Right atrium auricular region (tissue), 2 donors: ENCODE measurements at regions not wholly inside any gene's neighbourhood (a gene's known extent, or its start where the extent isn't known, plus 50 kb on each side); places are given as distances from the start of the nearest gene placed in this dataset.

Source experiments
- DNase-seq: peaks from one replicate; pipeline ENCODE4 v3.0.0-alpha.2; 2019; ENCODE audit warnings: low spot score
- H3K27ac ChIP-seq, 2 donors: fragments of 200-600 bp; sonication (generic); 1 replicate in 1 of 2; 2 replicates in 1 of 2; pipeline ENCODE4 v1.5.1; 2016 to 2019
- H3K27me3 ChIP-seq, 2 donors: fragments of 200-600 bp; sonication (generic); one replicate each; pipeline versions ENCODE4 v1.5.1 to v1.6.0; 2017 to 2019
- H3K36me3 ChIP-seq: fragments of 200-600 bp; sonication (generic); one replicate; pipeline ENCODE4 v1.5.1; 2016
- H3K4me1 ChIP-seq, 2 donors: fragments of 200-600 bp; sonication (generic); one replicate each; pipeline versions ENCODE4 v1.5.1 to v1.6.0; 2017 to 2019
- H3K4me3 ChIP-seq, 2 donors: fragments of 200-600 bp; sonication (generic); 1 replicate in 1 of 2; 2 replicates in 1 of 2; pipeline ENCODE4 v1.5.1; 2017 to 2019; ENCODE audit warnings: mild to moderate bottlenecking in 1 of 2, moderate library complexity in 1 of 2
- H3K9me3 ChIP-seq, 2 donors: fragments of 200-600 bp; sonication (generic); one replicate each; pipeline ENCODE4 v1.5.1; 2019
- CTCF ChIP-seq, 2 donors: fragments of 200-600 bp; sonication (generic); IDR thresholded peaks; one replicate each; pipeline ENCODE4 v1.5.1; 2019; ENCODE audit warnings: antibody characterized with exemption in 2 of 2

GRCh38 chr1:201678264-201679101 lies 139.6 kb downstream of the NAV1 start:
- H3K4me3 ChIP-seq = no peak overlapping the region
- no peak for TF ChIP-seq CTCF (IDR thresholded peaks at IDR 0.05)
- H3K36me3 ChIP-seq = no peaks in the 10 kb centered on the region
- DNase-seq = no peak
- no peak overlapping the region for H3K27ac ChIP-seq
- H3K4me1 ChIP-seq = peaks cover 0 to 41% of the 10 kb centered on the region in 2 donors
- no peaks in the 10 kb centered on the region for H3K9me3 ChIP-seq
- no peaks in the 10 kb centered on the region for H3K27me3 ChIP-seq

GRCh38 chr1:201681375-201681774 lies 142.4 kb downstream of the NAV1 start:
- no peaks in the 10 kb centered on the region for H3K27me3 ChIP-seq
- no peak for TF ChIP-seq CTCF (IDR thresholded peaks at IDR 0.05)
- H3K4me1 ChIP-seq = peaks cover 0 to 21% of the 10 kb centered on the region in 2 donors
- H3K36me3 ChIP-seq = no peaks in the 10 kb centered on the region
- peak; percentile 66 for DNase-seq
- H3K27ac ChIP-seq = no peak overlapping the region
- H3K9me3 ChIP-seq = no peaks in the 10 kb centered on the region
- H3K4me3 ChIP-seq = no peak overlapping the region

GRCh38 chr1:201682964-201683363 lies 144.0 kb downstream of the NAV1 start:
- no peaks in the 10 kb centered on the region for H3K27me3 ChIP-seq
- H3K27ac ChIP-seq = no peak overlapping the region
- peaks cover 0 to 11% of the 10 kb centered on the region in 2 donors for H3K4me1 ChIP-seq
- no peak for TF ChIP-seq CTCF (IDR thresholded peaks at IDR 0.05)
- H3K36me3 ChIP-seq = no peaks in the 10 kb centered on the region
- H3K4me3 ChIP-seq = no peak overlapping the region
- no peaks in the 10 kb centered on the region for H3K9me3 ChIP-seq
- no peak for DNase-seq

- no peaks in the 10 kb centered on the region for H3K27me3 ChIP-seq
- no peaks in the 10 kb centered on the region for H3K36me3 ChIP-seq
- H3K4me3 ChIP-seq = no peak overlapping the region
- TF ChIP-seq CTCF (IDR thresholded peaks at IDR 0.05) = no peak
- H3K9me3 ChIP-seq = no peaks in the 10 kb centered on the region
- peaks cover 0 to 7% of the 10 kb centered on the region in 2 donors for H3K4me1 ChIP-seq
- no peak overlapping the region for H3K27ac ChIP-seq
- DNase-seq = no peak
Observed at GRCh38 chr1:201683397-201683796, 144.5 kb downstream of the NAV1 start.

GRCh38 chr1:201685485-201685884 lies 143.5 kb upstream of the IPO9 start:
- Histone ChIP-seq H3K36me3 (no peaks in the 10 kb centered on the region), H3K27ac (no peak overlapping the region), H3K4me3 (no peak overlapping the region), H3K9me3 (no peaks in the 10 kb centered on the region), H3K27me3 (no peaks in the 10 kb centered on the region), H3K4me1 (no peaks in the 10 kb centered on the region)
- TF ChIP-seq CTCF (IDR thresholded peaks at IDR 0.05) = no peak
- DNase-seq = no peak
